KMS-11 (cell line): ENCODE measurements at regions not wholly inside any gene's neighbourhood (a gene's known extent, or its start where the extent isn't known, plus 50 kb on each side); places are given as distances from the start of the nearest gene placed in this dataset.

ENCODE experiments used
- H2AFZ ChIP-seq: fragments of 200-600 bp; sonication (generic); 2 replicates; pipeline ENCODE4 v1.6.1; 2016; ENCODE audit warnings: antibody characterized with exemption, mixed run types, low read depth
- H3K27ac ChIP-seq: fragments of 200-600 bp; sonication (generic); 2 replicates; pipeline ENCODE4 v1.6.1; 2016; ENCODE audit warnings: mild to moderate bottlenecking, mixed run types
- H3K27me3 ChIP-seq: fragments of 200-600 bp; sonication (generic); 2 replicates; pipeline ENCODE4 v1.6.1; 2017; ENCODE audit warnings: mild to moderate bottlenecking, low read depth, mixed run types, moderate library complexity; ENCODE audit not compliant: insufficient read depth
- H3K36me3 ChIP-seq: fragments of 200-600 bp; sonication (generic); 2 replicates; pipeline ENCODE4 v1.6.1; 2017; ENCODE audit warnings: mild to moderate bottlenecking, mixed run types; ENCODE audit not compliant: insufficient read depth
- H3K4me1 ChIP-seq: fragments of 200-600 bp; sonication (generic); 2 replicates; pipeline ENCODE4 v1.6.1; 2016; ENCODE audit warnings: mild to moderate bottlenecking, low read depth, mixed run types; ENCODE audit not compliant: poor library complexity, severe bottlenecking
- H3K4me2 ChIP-seq: fragments of 200-600 bp; sonication (generic); 2 replicates; pipeline ENCODE4 v1.7.0; 2016; ENCODE audit warnings: mild to moderate bottlenecking, mixed run types
- H3K4me3 ChIP-seq: fragments of 200-600 bp; sonication (generic); IDR thresholded peaks from 2 replicates; pipeline ENCODE4 v1.6.1; 2017; ENCODE audit warnings: low read depth, low read length, mixed read lengths; ENCODE audit not compliant: insufficient read depth
- H3K79me2 ChIP-seq: fragments of 200-600 bp; sonication (generic); 2 replicates; pipeline ENCODE4 v1.6.1; 2016; ENCODE audit warnings: low read depth, mixed run types; ENCODE audit not compliant: insufficient read depth
- H3K9ac ChIP-seq: fragments of 200-600 bp; sonication (generic); 2 replicates; pipeline ENCODE4 v1.6.1; 2016; ENCODE audit warnings: mild to moderate bottlenecking, mixed run types
- H4K20me1 ChIP-seq: fragments of 200-600 bp; sonication (generic); 2 replicates; pipeline ENCODE4 v1.6.1; 2016; ENCODE audit warnings: mild to moderate bottlenecking, mixed run types; ENCODE audit not compliant: insufficient read depth
- TF ChIP-seq, protein P1 (sequence below): fragments of 200-600 bp; sonication (generic); conservative IDR thresholded peaks from 2 replicates; pipeline ENCODE4 v1.6.1; 2017; ENCODE audit warnings: low read depth, mild to moderate bottlenecking, antibody characterized with exemption, low read length, moderate library complexity, mixed read lengths

- Histone ChIP-seq H3K79me2 (no peaks in the 10 kb centered on the region), H3K9ac (no peak overlapping the region), H3K4me3 (no peak overlapping the region), H3K36me3 (no peaks in the 10 kb centered on the region), H2AFZ (no peak overlapping the region), H3K4me2 (no peak overlapping the region), H3K27me3 (no peaks in the 10 kb centered on the region), H3K27ac (no peak overlapping the region), H4K20me1 (no peaks in the 10 kb centered on the region), H3K4me1 (no peaks in the 10 kb centered on the region)
- TF ChIP-seq, protein P1, sequence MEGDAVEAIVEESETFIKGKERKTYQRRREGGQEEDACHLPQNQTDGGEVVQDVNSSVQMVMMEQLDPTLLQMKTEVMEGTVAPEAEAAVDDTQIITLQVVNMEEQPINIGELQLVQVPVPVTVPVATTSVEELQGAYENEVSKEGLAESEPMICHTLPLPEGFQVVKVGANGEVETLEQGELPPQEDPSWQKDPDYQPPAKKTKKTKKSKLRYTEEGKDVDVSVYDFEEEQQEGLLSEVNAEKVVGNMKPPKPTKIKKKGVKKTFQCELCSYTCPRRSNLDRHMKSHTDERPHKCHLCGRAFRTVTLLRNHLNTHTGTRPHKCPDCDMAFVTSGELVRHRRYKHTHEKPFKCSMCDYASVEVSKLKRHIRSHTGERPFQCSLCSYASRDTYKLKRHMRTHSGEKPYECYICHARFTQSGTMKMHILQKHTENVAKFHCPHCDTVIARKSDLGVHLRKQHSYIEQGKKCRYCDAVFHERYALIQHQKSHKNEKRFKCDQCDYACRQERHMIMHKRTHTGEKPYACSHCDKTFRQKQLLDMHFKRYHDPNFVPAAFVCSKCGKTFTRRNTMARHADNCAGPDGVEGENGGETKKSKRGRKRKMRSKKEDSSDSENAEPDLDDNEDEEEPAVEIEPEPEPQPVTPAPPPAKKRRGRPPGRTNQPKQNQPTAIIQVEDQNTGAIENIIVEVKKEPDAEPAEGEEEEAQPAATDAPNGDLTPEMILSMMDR = no peak
Observed at GRCh38 chr10:4545062-4545461, 280.9 kb upstream of the AKR1E2 start.

GRCh38 chr10:4543938-4544533, 282.0 kb upstream of the AKR1E2 start:
- H3K79me2 ChIP-seq = no peaks in the 10 kb centered on the region
- no peak overlapping the region for H3K27ac ChIP-seq
- H3K4me3 ChIP-seq = no peak overlapping the region
- H3K27me3 ChIP-seq = no peaks in the 10 kb centered on the region
- no peak overlapping the region for H3K4me2 ChIP-seq
- TF ChIP-seq, protein P1 = no peak
- no peaks in the 10 kb centered on the region for H3K36me3 ChIP-seq
- no peak overlapping the region for H3K9ac ChIP-seq
- no peak overlapping the region for H2AFZ ChIP-seq
- no peaks in the 10 kb centered on the region for H4K20me1 ChIP-seq
- no peaks in the 10 kb centered on the region for H3K4me1 ChIP-seq

DNA sequence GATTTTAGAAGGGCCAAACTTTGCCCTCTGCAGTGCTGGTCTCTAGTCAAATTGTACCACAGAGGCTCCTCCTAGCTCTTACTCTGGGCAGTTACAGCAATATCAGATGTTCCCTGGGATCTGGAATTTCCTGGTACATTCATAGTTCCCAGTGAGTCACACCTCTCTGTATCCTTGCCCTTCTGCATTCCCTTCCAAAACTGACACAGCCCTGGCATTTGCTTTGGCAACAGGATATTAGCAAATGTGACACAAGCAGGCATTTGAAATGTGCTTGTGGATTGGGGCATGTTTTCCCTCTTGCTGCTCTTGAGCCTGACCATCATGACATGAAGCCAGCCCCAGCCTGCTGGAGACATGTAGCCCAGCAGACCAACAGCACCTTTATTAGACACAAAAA, 284.7 kb upstream of the AKR1E2 start:
- H4K20me1 ChIP-seq = no peaks in the 10 kb centered on the region
- H3K4me2 ChIP-seq = no peak overlapping the region
- H2AFZ ChIP-seq = no peak overlapping the region
- no peaks in the 10 kb centered on the region for H3K27me3 ChIP-seq
- H3K9ac ChIP-seq = no peak overlapping the region
- H3K4me1 ChIP-seq = no peaks in the 10 kb centered on the region
- TF ChIP-seq, protein P1 = no peak
- H3K27ac ChIP-seq = no peak overlapping the region
- no peak overlapping the region for H3K4me3 ChIP-seq
- H3K36me3 ChIP-seq = no peaks in the 10 kb centered on the region
- H3K79me2 ChIP-seq = no peaks in the 10 kb centered on the region

DNA sequence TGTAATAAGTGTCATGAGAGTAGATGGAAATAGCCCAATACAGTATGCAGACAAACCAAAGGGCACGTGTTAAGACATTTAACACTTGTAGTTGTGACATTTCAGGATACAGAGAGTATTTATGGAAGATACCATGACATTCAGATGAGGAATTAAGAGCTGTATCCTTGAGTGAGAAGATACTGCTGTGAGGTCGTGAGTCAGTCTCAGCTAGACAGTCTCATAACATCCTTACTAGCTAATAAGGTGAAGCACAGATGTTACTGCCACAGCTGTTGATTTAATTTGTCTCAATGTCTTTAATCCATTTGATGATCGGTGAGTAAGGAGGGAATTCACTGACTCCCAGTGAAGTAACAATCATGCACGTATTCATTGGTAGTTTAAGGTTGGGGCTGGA, 288.0 kb upstream of the AKR1E2 start:
- no peak overlapping the region for H3K4me3 ChIP-seq
- no peaks in the 10 kb centered on the region for H4K20me1 ChIP-seq
- no peak overlapping the region for H3K27ac ChIP-seq
- no peaks in the 10 kb centered on the region for H3K36me3 ChIP-seq
- no peak overlapping the region for H2AFZ ChIP-seq
- no peaks in the 10 kb centered on the region for H3K79me2 ChIP-seq
- H3K27me3 ChIP-seq = no peaks in the 10 kb centered on the region
- TF ChIP-seq, protein P1 = no peak
- no peaks in the 10 kb centered on the region for H3K4me1 ChIP-seq
- no peak overlapping the region for H3K9ac ChIP-seq
- no peak overlapping the region for H3K4me2 ChIP-seq
